ENCODE measurements at regions not wholly inside any gene's neighbourhood (a gene's known extent, or its start where the extent isn't known, plus 50 kb on each side); places are given as distances from the start of the nearest gene placed in this dataset.
"Not testable (repeated sequence)": the region's sequence is repeated elsewhere in the genome, so short reads cannot be mapped to it uniquely, and the experiment has no call there.

DNA sequence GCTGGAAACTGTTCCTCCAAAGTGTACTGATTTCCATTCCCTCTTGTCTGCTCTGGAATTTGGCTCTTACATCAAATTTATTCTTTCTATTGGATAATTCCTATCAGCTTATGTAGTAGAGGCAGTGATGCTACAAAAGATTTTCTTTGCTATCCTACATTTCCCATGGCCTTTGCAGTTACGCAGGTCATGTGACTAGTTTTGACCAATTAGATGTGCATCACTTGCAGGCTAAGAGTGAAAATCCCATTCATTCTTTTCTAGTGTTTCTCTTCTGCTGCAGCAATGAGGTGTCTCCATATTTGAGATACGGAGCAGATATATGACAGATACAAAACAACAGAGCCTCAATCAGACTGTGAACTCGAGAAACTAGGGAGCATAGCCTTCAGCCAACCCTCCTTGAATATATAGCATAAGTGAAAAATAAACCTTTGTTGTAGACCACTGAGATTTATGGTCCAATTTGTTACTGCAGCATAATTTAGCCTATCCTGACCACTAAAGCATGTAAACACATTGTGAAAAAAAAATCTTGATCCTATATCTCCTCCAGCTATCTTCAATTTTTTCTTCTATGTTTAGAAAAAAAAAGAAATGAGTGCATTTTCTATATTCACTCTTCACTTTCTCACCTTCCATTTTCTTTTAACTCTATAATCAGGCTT is 102.0 kb downstream of the HNMT start:
- DNase-seq (ENCODE audit: low spot score): no peak

DNA sequence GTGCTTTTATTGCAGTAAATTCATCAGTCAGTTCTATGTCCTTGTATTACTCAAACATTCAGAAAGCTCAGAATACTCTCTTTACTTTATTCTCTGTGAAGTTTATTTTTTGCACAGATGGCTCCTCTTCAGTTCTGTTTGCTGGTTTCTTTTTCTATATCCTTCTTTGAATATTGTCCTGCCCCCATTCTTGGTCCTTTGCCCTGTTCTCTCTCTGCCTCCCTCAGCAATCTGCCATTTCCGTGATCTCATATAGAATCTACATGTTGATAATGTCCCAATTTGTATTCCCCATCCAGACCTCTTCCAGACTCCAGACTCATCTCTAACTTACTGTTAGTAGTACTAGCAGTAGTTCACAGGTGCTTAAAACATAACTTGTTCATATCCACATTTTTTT is 102.6 kb downstream of the HNMT start:
- no peak for DNase-seq (ENCODE audit: low spot score)

DNA sequence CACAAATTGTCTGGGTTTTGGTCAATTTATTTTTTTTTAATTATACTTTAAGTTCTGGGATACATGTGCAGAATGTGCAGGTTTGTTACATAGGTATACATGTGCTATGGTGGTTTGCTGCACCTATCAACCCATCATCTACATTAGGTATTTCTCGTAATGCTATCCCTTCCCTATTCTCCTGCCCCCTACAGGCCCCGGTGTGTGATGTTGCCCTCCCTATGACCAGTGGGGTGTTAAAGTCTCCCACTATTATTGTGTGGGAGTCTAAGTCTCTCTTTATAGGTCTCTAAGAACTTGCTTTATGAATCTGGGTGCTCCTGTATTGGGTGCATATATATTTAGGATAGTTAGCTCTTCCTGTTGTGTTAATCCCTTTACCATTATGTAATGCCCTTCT is 104.4 kb downstream of the HNMT start:
- DNase-seq (ENCODE audit: low spot score): not testable (repeated sequence)

DNA sequence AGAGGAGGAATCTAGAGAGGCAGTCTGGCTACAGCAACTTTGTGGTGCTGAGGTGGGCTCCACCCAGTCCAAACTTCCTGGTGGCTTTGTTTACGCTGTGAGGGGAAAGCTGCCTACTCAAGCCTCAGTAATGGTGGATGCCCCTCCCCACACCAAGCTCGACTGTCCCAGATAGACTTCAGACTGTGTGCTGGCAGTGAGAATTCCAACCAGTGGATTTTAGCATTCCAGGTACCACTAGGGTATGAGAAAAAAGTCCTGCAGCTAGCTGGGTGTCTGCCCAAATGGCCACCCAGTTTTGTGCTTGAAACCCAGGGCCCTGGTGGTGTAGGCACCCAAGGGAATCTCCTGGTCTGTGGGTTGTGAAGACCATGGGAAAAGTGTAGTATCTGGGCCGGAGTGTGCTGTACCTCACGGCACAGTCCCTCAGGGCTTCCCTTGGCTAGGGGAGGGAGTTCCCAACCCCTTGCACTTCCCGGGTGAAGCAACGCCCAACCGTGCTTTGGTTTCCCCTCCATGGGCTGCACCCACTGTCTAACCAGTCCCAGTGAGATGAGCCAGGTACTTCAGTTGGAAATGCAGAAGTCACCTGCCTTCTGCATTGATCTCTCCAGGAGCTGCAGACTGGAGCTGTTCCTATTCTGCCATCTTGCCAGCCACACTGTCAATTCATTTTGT is 106.9 kb downstream of the HNMT start:
- DNase-seq (ENCODE audit: low spot score): not testable (repeated sequence)

DNA sequence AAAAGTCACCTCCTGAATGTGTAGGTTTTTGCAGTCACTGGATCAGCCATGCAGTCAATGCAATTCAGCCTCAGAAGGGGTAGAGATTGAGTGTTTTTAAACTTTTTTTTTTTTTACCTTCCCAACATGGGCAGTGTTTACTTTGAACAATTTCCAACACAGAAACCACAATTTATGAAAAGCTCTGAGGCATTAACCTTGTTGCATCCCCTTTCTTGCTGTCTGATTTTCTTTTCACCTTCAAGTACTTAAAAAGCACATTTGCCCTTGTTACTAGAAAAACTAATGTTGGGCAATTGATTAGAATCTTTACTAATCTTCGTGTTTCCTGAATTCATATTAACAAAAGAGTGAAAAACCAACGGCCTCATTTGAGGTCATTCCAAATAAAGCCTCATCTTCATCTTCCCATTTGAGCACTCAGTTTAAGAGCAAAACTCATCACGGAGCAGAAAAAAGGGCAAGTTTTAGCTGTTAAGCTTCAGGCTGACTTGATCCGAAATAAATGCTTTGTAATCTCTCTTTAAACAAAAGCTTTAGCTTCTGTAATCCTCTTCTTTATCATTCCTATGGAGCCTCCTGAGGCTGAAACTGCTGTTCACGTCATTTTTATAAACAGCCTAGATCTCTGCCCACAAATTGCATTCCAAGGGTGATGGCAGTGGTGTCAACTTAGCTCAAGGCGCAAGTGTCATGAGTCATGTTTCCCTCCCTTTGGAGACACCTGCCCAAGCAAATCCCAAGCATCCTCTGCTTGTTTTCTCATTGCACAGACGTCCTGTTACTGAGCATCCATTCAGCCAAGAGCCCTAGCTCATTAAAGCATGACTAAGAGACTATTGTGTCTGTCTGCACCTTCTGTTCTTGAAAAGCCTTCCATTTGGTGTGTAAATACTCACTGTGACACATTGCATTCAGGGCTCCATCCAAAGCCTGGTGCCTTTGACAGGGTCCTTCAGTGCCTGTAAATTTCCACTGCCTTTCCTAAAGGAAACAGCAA is 107.7 kb downstream of the HNMT start:
- peak; percentile 60 for DNase-seq (ENCODE audit: low spot score)

DNA sequence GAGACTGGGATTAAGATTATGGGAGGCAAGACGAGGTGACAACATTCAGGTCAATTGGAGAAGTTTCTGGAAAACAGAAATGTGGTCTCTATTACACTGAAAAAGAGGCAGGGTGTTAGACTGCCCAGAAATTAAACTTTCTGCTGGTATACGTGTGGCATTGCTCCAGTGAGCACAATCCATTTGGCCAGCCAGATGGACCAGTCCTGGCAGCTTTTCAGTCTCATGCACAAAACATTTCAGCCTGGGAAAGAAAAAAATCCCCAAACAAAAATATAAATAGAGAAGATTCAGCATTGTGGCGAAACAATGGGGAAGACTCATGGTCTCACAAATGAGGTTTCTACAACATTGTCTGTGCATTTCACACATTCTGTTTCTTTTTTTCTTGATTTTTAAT is 113.9 kb downstream of the HNMT start:
- no peak for DNase-seq (ENCODE audit: low spot score)

DNA sequence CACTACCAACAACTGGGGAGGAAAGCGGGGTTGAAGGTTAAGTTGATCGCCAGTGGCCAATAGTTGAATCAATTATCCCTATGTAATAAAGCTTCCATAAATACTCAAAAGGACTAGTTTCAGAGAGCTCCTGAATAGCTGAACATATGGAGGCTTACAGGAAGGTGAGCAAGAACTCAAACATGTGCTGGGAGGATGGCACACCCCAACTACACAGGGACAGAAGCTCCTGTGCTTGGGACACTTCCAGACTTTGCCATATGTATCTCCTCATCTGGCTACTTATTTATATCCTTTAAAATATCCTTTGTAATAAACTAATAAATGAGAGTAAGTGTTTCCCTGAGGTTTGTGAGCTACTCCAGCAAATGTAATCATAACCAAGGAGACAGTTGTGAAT is 115.7 kb downstream of the HNMT start:
- no peak for DNase-seq (ENCODE audit: low spot score)

DNA sequence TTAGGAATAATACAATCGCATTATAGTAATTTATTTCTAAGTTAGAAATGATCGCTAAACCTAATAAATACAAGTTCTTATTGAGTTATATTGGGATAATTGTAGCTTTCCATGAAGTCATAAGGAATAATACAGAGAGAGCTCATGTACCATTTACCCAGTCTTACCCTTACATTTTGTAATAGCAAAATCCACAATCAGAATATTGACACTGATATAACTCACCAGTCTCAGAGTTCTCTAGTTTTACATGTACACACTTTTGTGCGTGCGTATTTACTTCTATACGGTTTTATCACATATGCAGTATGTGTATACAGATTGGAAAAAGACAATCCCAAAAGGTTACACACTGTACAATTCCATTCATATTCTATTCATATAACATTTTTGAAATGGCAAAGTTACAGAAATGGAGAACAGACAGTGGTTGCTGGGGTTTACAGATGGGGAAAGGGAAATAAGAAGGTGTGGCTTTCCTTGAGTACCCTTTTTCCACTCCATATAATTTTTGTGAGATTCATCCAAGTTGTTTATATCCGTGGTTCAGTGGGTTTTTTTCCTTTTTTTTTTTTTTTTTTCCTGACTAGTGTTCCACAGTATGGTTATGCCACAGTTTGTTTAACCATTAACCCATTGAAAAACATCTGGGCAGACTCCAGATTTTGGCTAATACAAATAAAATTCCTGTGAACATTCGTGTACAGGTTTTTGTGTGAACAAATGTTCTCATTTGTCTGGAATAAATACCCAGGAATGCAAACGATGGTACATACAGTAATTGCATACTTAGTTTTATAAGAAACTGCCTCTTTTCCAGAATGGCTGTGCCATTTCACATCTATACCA is 117.2 kb downstream of the HNMT start:
- DNase-seq (ENCODE audit: low spot score): no peak

DNA sequence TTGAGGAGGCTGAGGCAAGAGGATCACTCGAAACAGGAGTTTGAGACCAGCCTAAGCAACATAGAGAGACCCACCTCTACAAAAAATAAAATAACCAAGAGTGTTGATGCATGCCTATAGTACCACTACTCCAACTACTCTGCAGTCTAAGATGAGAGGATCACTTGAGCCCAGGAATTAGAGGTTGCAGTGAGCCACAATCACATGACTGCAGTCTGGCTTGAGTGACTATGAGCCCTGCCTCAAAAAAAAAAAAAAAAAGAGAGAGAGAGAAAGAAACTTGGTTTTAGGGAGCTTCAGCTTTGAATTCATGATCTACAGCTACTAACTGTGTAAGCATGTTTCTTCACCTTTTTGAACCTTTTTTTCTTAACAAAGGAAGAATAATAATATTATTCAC is 119.9 kb downstream of the HNMT start:
- no peak for DNase-seq (ENCODE audit: low spot score)

DNA sequence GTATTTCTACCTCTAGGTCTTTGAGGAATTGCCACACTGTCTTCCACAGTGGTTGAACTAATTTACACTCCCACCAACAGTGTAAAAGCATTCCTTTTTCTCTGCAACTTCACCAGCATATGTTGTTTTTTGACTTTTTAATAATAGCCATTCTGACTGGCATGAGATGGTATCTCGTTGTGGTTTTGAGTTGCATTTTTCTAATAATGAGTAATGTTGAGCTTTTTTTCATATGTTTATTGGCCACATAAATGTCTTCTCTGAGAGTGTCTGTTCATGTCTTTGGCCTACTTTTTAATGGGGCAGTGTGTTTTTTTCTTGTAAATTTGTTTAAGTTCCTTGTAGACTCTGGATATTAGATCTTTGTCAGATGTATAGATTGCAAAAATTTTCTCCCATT is 121.2 kb downstream of the HNMT start:
- DNase-seq (ENCODE audit: low spot score): not testable (repeated sequence)

DNA sequence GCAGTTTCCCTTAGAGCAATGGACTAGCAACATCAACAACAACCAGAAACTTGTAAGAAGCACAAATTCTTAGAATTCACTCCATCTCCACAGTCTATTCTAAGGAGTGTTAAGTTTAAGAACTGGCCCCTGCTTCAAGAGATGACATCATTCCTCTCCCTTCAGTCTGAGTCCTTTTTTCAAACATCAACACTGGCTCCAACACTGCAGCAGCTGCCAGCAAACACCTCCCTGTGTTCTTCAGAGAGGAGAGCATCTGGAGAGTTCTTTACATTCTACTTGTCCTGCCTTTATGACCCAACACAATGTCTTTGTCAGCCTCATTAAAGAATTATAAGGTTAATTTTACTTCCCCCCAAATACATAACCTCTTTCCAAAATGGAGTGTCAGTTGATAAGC is 122.3 kb downstream of the HNMT start:
- no peak for DNase-seq (ENCODE audit: low spot score)

DNA sequence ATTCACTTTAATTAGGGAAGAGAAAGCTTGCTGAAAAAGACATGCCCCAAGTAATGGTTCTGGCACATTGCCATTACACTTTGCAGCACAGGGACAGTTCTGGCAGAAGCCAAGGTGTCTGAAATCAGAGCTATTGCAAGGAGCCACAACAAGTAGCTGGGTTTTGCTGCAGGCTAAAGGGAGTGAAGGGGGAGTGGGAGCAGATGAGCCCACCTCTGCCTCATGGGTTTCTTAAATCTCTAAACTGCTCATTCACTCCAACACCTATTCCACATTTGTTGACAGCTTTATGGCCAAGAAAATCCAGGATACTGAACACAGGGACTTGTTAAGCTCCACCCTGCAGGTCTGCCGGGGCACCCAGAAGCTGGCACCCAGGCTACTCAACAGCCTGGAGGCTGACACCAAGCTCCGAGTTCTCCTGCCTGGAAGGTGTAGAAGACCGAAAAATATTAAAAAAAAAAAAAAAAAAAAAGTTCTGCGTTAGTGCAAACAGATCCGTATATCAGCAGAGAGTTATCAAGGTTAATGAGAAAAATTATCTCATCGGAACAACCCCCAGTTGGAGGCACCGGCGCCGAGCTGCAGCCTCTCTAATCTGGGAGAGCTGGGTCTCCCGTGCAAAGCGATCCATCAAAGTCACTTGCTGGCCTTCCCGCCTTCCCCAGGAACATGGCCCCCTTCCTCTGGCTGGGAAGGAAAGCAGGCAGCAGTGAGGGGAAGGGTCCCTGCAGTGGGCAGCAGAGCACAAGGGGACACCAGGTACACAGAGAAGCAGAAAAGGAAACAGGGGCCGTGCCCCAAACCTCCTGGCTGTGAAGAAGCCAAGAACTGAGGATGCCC is 123.7 kb downstream of the HNMT start:
- DNase-seq (ENCODE audit: low spot score): no peak

DNA sequence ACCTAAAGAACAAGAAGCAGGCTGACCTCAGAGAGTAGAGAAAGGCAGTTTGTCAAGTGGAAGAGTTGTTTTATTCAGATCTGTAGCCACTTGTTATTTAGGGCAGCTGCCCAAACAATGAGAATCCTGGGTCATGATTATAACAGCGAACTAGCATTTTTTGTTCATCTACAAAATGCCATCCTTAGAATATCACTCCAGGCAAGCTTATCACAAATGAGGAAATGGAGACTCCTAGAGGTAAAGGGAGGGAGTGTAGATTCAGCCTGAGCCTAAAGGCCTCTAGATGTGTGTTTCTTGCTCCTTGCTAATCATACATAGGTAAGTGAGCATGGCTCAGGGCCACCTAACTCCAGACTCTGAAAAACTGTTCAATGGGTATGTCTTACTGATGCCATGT is 126.1 kb downstream of the HNMT start:
- no peak for DNase-seq (ENCODE audit: low spot score)

DNA sequence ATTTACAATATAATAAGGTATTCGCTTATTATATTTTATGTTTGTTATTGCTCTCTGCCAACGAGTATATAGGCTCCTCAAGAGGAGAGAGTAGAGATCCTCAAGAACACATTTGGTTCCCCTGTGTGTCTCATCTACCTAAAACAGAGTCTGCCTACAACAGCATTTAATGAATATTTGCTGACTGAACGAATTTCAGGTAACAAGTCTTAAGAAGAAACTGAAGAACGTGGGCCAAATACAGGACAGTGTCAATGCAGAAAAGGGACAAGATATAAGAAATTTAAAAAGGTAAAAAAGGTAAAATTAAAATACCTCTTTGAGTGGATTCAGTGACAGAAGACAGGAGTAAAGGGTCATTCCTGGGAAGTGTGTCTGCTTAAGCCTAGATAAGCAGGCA is 129.2 kb downstream of the HNMT start:
- DNase-seq (ENCODE audit: low spot score): no peak

DNA sequence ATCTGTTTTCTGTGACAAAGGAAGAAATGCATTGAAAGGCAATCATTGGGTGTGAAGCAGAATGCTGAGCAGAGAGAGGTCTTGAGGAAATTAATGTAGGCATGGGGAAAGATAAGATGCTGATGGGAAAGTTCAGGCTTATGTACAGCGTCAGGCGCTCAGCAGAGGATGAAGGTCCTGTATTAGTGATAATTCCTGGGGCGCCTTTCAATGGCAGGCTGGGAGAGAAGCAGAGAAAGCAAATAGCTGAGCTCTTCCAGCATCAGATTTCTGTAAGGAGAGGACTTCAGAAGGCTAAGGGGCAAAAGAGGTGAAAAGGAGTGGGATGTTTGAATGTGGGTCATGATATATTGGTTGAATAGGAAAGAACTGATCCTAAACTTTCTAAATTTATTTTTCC is 129.8 kb downstream of the HNMT start:
- DNase-seq (ENCODE audit: low spot score): no peak

DNA sequence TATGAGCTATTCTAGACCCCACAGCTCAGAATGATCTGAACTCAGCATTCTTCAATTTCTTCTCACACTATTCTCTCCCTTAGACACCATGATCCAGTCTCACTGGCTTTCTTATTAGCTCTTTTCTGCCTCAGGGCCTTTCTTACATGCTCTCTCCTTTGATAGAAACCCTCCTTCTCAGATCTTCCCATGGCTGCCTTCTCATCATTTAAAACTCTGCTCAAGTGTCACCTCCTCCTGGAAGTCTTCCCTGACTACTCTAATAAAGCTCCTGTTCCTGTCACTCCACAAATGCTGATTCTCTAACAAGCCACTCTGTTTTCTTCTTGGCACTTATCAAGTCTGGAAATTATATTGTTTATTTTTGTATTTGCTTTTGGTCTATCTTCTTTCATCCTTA is 131.1 kb downstream of the HNMT start:
- DNase-seq (ENCODE audit: low spot score): no peak

DNA sequence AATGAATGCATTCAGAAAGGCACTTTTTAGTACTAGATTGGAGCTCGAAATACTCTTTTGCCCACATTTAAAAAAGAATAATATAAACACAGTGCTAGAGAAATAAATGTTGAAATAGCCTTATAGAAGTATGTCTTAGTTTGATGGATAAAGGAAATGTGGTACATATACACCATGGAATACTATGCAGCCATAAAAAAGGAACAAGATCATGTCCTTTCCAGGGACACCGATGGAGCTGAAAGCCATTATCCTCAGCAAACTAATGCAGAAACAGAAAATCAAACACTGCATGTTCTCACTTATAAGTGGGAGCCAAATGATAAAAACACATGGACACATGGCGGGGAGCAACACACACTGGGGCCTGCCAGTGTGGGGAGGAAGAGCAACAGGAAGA is 135.0 kb downstream of the HNMT start:
- not testable (repeated sequence) for DNase-seq (ENCODE audit: low spot score)

DNA sequence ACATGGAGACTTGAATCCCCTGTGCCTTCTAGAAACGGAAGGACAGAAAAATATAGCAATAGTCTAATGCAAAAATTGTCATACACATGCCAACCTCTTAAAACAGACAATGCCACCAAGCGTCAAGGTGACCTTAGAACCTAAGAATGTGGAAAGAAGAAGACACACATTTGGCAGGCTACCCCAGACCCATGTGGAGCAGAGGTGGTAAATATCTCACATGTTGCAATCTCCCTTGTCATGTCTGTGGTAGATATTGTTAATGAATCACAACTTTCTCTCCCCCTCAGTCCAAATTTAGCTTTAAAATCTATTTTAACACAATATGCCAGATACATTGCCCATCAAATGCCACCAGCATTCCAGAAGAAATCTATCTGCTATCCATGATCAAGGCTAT is 137.4 kb downstream of the HNMT start:
- DNase-seq (ENCODE audit: low spot score): no peak

DNA sequence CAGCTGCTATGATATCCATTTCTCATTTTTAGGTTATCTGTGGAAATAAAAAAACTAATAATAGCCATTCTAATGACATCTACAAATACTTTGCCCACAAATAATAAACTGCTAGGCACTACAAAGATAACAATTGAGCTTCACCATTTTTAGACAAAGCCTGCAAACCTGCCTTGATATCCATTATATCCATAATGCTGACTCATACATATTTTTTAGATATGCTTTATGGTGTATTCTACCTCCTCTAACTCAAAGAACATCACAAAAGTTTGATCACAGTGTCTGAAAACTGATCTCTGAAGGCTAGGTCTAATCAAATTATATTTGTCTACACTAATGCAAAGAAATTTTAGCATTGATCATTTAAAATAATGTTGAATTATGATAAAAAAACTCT is 138.4 kb downstream of the HNMT start:
- no peak for DNase-seq (ENCODE audit: low spot score)

DNA sequence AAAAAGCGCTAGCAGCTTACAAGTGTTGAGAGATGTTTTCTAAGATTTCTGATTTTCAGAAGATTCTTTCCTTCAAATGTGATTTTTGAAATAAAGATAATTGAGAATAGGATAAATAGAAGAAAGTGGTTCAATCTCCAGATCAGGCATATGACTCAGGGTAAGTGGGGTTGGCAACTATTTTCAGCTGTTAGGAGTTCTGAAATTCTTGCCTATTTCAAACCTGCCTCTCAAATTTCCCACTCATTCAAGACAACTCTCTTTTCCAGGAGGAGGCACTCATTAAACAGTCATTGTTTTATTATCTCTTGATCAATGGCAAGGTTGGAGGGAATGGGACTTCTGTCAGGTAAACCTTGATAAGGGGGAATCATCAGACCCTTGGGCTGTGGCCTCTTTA is 138.9 kb downstream of the HNMT start:
- DNase-seq (ENCODE audit: low spot score): no peak

DNA sequence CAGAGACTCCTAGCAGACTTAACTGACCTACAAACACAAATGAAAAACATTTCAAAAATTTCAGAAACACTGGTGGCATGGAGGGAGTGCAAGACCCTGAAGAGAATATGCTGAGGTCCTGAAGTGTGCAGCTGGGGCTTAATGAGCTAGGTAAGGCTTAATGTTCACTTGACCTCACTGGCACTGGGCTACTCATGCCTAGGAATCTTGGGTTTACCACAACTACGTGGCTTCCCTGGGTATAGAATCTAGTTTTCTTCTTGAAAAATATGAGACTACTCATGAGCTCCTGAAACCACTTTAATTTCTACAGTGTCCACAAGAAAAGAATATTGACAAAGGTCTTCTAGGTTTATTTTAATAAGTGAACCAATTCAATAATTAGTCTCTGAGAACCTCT is 139.8 kb downstream of the HNMT start:
- no peak for DNase-seq (ENCODE audit: low spot score)
